ENCODE measurements at regions not wholly inside any gene's neighbourhood (a gene's known extent, or its start where the extent isn't known, plus 50 kb on each side); places are given as distances from the start of the nearest gene placed in this dataset.

DNA sequence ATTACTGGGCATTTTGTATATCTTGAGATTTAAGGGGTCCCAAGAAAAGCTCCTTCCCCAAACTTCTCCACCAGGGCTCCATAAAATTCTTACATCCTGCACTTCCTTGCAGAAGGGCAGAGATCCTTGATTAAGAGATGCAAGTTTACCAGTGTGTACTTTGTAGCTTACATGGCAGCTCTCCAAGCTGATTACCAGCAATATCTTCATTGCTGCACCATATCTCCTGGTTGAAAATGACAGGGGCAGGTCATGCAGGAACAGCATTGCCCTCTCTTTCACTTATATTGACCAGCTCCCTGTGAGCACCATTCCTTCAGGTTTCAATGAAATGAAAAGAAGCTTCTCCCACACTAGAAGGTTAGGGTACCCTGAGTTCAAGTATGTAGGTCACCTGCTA is 184.6 kb upstream of the PHYHIPL start:
- DNase-seq (no peak), ATAC-seq (no peak)
- Histone ChIP-seq H3K27me3 (no peaks in the 10 kb centered on the region), H3K4me3 (no peak overlapping the region), H3K4me1 (no peaks in the 10 kb centered on the region), H3K27ac (no peak overlapping the region), H3K9me3 (no peaks in the 10 kb centered on the region), H3K36me3 (no peaks in the 10 kb centered on the region)
- TF ChIP-seq CTCF (IDR thresholded peaks at IDR 0.05), result no peak
- intact Hi-C loops (cut with DNase I), result no loop called here

- H3K27ac ChIP-seq, result no peak overlapping the region
- no peaks in the 10 kb centered on the region for H3K36me3 ChIP-seq
- H3K9me3 ChIP-seq, result no peaks in the 10 kb centered on the region
- H3K27me3 ChIP-seq, result no peaks in the 10 kb centered on the region
- H3K4me3 ChIP-seq, result no peak overlapping the region
- ATAC-seq (no peak), DNase-seq (no peak)
- intact Hi-C loops (cut with DNase I), result no loop called here
- no peaks in the 10 kb centered on the region for H3K4me1 ChIP-seq
- TF ChIP-seq CTCF (IDR thresholded peaks at IDR 0.05), result no peak
Measured at GRCh38 chr10:58992830-58993460, 183.5 kb upstream of the PHYHIPL start.

GRCh38 chr10:58993480-58994221 is 182.8 kb upstream of the PHYHIPL start:
- TF ChIP-seq CTCF (IDR thresholded peaks at IDR 0.05), result no peak
- ATAC-seq, result no peak
- DNase-seq, result no peak
- H3K27me3 ChIP-seq, result no peaks in the 10 kb centered on the region
- no peaks in the 10 kb centered on the region for H3K36me3 ChIP-seq
- no peak overlapping the region for H3K27ac ChIP-seq
- intact Hi-C loops (cut with DNase I), result no loop called here
- no peaks in the 10 kb centered on the region for H3K4me1 ChIP-seq
- H3K9me3 ChIP-seq, result no peaks in the 10 kb centered on the region
- no peak overlapping the region for H3K4me3 ChIP-seq

- Histone ChIP-seq H3K4me1 (no peaks in the 10 kb centered on the region), H3K4me3 (no peak overlapping the region), H3K27ac (no peak overlapping the region), H3K36me3 (no peaks in the 10 kb centered on the region), H3K27me3 (no peaks in the 10 kb centered on the region), H3K9me3 (no peaks in the 10 kb centered on the region)
- TF ChIP-seq CTCF (IDR thresholded peaks at IDR 0.05), result no peak
- no peak for ATAC-seq
- intact Hi-C loops (cut with DNase I), result no loop called here
- DNase-seq, result no peak
Measured at GRCh38 chr10:58994226-58995057, 182.0 kb upstream of the PHYHIPL start.

GRCh38 chr10:58995058-58995596 is 181.3 kb upstream of the PHYHIPL start:
- DNase-seq, result no peak
- intact Hi-C loops (cut with DNase I), result no loop called here
- no peak overlapping the region for H3K27ac ChIP-seq
- H3K4me3 ChIP-seq, result no peak overlapping the region
- H3K9me3 ChIP-seq, result no peaks in the 10 kb centered on the region
- no peak for ATAC-seq
- H3K27me3 ChIP-seq, result no peaks in the 10 kb centered on the region
- no peaks in the 10 kb centered on the region for H3K4me1 ChIP-seq
- no peak for TF ChIP-seq CTCF (IDR thresholded peaks at IDR 0.05)
- H3K36me3 ChIP-seq, result no peaks in the 10 kb centered on the region
